HCT116 (cell line): ENCODE measurements at regions not wholly inside any gene's neighbourhood (a gene's known extent, or its start where the extent isn't known, plus 50 kb on each side); places are given as distances from the start of the nearest gene placed in this dataset.

Experiments used
- ATAC-seq: fragments of 200-7000 bp; cut with Tn5 transposase; 2 replicates; pipeline ENCODE4 v1.9.1; 2020; ENCODE audit warnings: mild to moderate bottlenecking, moderate library complexity
- BruUV-seq: library from RNA; stranded (reverse); fragments of 400-500 nt; replicated peaks from 2 replicates; lab custom pipeline; 2021; lab: Mats Ljungman, UMichigan
- CTCF ChIA-PET: fragments of 300-600 bp; sonication (Branson Sonifier 250); formaldehyde crosslinking; loops from one replicate; lab custom pipeline; 2021; ENCODE audit warnings: antibody characterized with exemption; lab: Charles Lee
- POLR2A ChIA-PET: fragments of 300-600, 350-600 bp; sonication (Branson Sonifier 250); formaldehyde crosslinking; loops from one replicate; lab custom pipeline; 2021; ENCODE audit warnings: antibody characterized with exemption; lab: Charles Lee
- RAD21 ChIA-PET, 2 experiments: fragments of 300-600 bp; sonication (Branson Sonifier 250); formaldehyde crosslinking; loops; one replicate each; lab custom pipeline; 2023; ENCODE audit warnings: low total read pairs in 2 of 2; ENCODE audit not compliant: uncharacterized antibody in 2 of 2, unreplicated experiment in 2 of 2, low non-redundant PET in 1 of 2; lab: Charles Lee
- DNase-seq: peaks from one replicate; pipeline ENCODE4 v3.0.0-alpha.2; 2010; ENCODE audit warnings: low read depth, low spot score
- H2AFZ ChIP-seq: fragments of 200-600 bp; shearing (Covaris generic), sonication (generic); 2 replicates; pipeline ENCODE4 v1.6.1; 2017; ENCODE audit warnings: low read depth, mixed run types, mixed read lengths, antibody characterized with exemption, low read length; ENCODE audit not compliant: poor library complexity, severe bottlenecking
- H3K27ac ChIP-seq: 2 replicates; pipeline ENCODE4 v1.5.1; 2012; ENCODE audit warnings: low read depth, low read length
- H3K27me3 ChIP-seq: fragments of 200-600 bp; sonication (generic); 2 replicates; pipeline ENCODE4 v1.6.1; 2016; ENCODE audit warnings: mixed run types, low read length, mixed read lengths; ENCODE audit not compliant: insufficient read depth
- H3K36me3 ChIP-seq, 2 experiments: fragments of 200-500 bp in 1 of 2; fragments of 200-600 bp in 1 of 2; sonication (Bioruptor generic) in 1 of 2; sonication (generic) in 1 of 2; 2 replicates each; pipeline versions ENCODE4 v1.5.1 to v1.6.1; 2014 to 2016; ENCODE audit warnings: low read length in 2 of 2, inconsistent platforms in 1 of 2, mixed read lengths in 1 of 2, mixed run types in 1 of 2; ENCODE audit not compliant: insufficient read depth in 2 of 2, control insufficient read depth in 1 of 2
- H3K4me1 ChIP-seq, 2 experiments: fragments of 200-600 bp in 1 of 2; sonication (generic) in 1 of 2; 2 replicates each; pipeline versions ENCODE4 v1.5.1 to v1.6.1; 2012 to 2017; ENCODE audit warnings: low read length in 2 of 2, inconsistent platforms in 1 of 2, mild to moderate bottlenecking in 1 of 2, mixed read lengths in 1 of 2, mixed run types in 1 of 2, moderate library complexity in 1 of 2; ENCODE audit not compliant: insufficient read depth in 2 of 2, control insufficient read depth in 1 of 2
- H3K4me2 ChIP-seq: fragments of 200-600 bp; sonication (generic); 2 replicates; pipeline ENCODE4 v1.6.1; 2017; ENCODE audit warnings: mixed run types, low read length, mixed read lengths
- H3K4me3 ChIP-seq, 2 experiments: fragments of 200-600 bp in 1 of 2; sonication (generic) in 1 of 2; replicated peaks in 1 of 2; 2 replicates each; pipeline ENCODE4 v1.5.1; 2011 to 2016; ENCODE audit warnings: low read length in 2 of 2, control low read depth in 1 of 2, low read depth in 1 of 2, mild to moderate bottlenecking in 1 of 2, mixed read lengths in 1 of 2, mixed run types in 1 of 2
- H3K79me2 ChIP-seq: fragments of 200-600 bp; sonication (generic); 2 replicates; pipeline ENCODE4 v1.6.1; 2017; ENCODE audit warnings: mild to moderate bottlenecking, mixed run types, low read length, moderate library complexity, mixed read lengths; ENCODE audit not compliant: insufficient read depth
- H3K9ac ChIP-seq: fragments of 200-600 bp; sonication (generic); 2 replicates; pipeline ENCODE4 v1.6.1; 2016; ENCODE audit warnings: low read length, mixed read lengths
- H3K9me2 ChIP-seq: fragments of 200-600 bp; sonication (generic), shearing (Covaris generic); 2 replicates; pipeline ENCODE4 v1.6.1; 2017; ENCODE audit warnings: mixed run types, mild to moderate bottlenecking, moderate library complexity; ENCODE audit not compliant: insufficient read depth
- H3K9me3 ChIP-seq, 2 experiments: fragments of 200-500 bp in 1 of 2; fragments of 200-600 bp in 1 of 2; sonication (Bioruptor generic) in 1 of 2; sonication (generic) in 1 of 2; 2 replicates each; pipeline ENCODE4 v1.6.1; 2014 to 2017; ENCODE audit warnings: low read length in 2 of 2, mixed read lengths in 2 of 2, inconsistent platforms in 1 of 2, low read depth in 1 of 2, mild to moderate bottlenecking in 1 of 2, mixed run types in 1 of 2, moderate library complexity in 1 of 2; ENCODE audit not compliant: control insufficient read depth in 1 of 2, insufficient read depth in 1 of 2
- H4K20me1 ChIP-seq: fragments of 200-600 bp; sonication (generic), shearing (Covaris generic); 2 replicates; pipeline ENCODE4 v1.6.1; 2017; ENCODE audit warnings: mixed run types, mild to moderate bottlenecking, moderate library complexity; ENCODE audit not compliant: insufficient read depth
- CBX3 ChIP-seq: IDR thresholded peaks from 2 replicates; pipeline ENCODE4 v1.6.1; 2012; ENCODE audit warnings: low read depth
- ELF1 ChIP-seq: IDR thresholded peaks from 2 replicates; pipeline ENCODE4 v1.6.1; 2012; ENCODE audit warnings: low read depth, borderline replicate concordance
- POLR2A ChIP-seq: IDR thresholded peaks from 2 replicates; pipeline ENCODE4 v1.7.0; 2011; ENCODE audit warnings: borderline replicate concordance; ENCODE audit not compliant: insufficient read depth, insufficient read length; ENCODE audit errors: extremely low read depth
- RAD21 ChIP-seq: IDR thresholded peaks from 2 replicates; pipeline ENCODE4 v1.6.1; 2012; ENCODE audit warnings: low read depth, mild to moderate bottlenecking
- REST ChIP-seq: IDR thresholded peaks from 2 replicates; pipeline ENCODE4 v1.6.1; 2012; ENCODE audit warnings: low read depth
- SIN3A ChIP-seq: IDR thresholded peaks from 2 replicates; pipeline ENCODE4 v1.6.1; 2012; ENCODE audit warnings: low read depth
- SRF ChIP-seq: IDR thresholded peaks from 2 replicates; pipeline ENCODE4 v1.6.1; 2012; ENCODE audit warnings: low read depth
- ZFX ChIP-seq: fragments of 450-650 bp; IDR thresholded peaks from 2 replicates; pipeline ENCODE4 v1.6.1; 2017
- intact Hi-C: fragments of 100-400 bp; cut with micrococcal nuclease; formaldehyde crosslinking; loops from 2 replicates; pipeline ENCODE4 v1.10.0; 2022

- no peak overlapping the region for H2AFZ ChIP-seq
- H3K27ac ChIP-seq: no peak overlapping the region
- H3K4me2 ChIP-seq: no peak overlapping the region
- H3K79me2 ChIP-seq: no peaks in the 10 kb centered on the region
- TF ChIP-seq SRF (no peak), RAD21 (no peak), POLR2A (no peak)
- H3K9me2 ChIP-seq: no peaks in the 10 kb centered on the region
- H4K20me1 ChIP-seq: no peaks in the 10 kb centered on the region
- ChIA-PET CTCF (no interaction called here), POLR2A (no interaction called here), RAD21 (no interaction called here)
- no peak overlapping the region for H3K9ac ChIP-seq
- H3K36me3 ChIP-seq: no peaks in the 10 kb centered on the region
- H3K9me3 ChIP-seq: 0 out of 4 replicates have a peak, but pooled peaks cover 0 to 6% of the 10 kb centered on the region in 2 experiments
- BruUV-seq: no TSS peak
- DNase-seq (no peak), ATAC-seq (no peak)
- H3K27me3 ChIP-seq: no peaks in the 10 kb centered on the region
- H3K4me1 ChIP-seq: no peaks in the 10 kb centered on the region
- no peak overlapping the region for H3K4me3 ChIP-seq
- intact Hi-C loops: no loop called here
These were observed 194.1 kb upstream of the TENM4 start for GRCh38 chr11:79634905-79635304.

- Histone ChIP-seq H2AFZ (no peak overlapping the region), H3K9ac (no peak overlapping the region), H3K27ac (no peak overlapping the region), H3K9me3 (peaks cover 0 to 8% of the 10 kb centered on the region in 2 experiments; a peak in 1 of 4 replicates), H3K36me3 (no peaks in the 10 kb centered on the region), H3K4me2 (no peak overlapping the region), H3K79me2 (no peaks in the 10 kb centered on the region), H3K27me3 (no peaks in the 10 kb centered on the region), H4K20me1 (no peaks in the 10 kb centered on the region), H3K9me2 (no peaks in the 10 kb centered on the region), H3K4me3 (no peak overlapping the region), H3K4me1 (no peaks in the 10 kb centered on the region)
- no TSS peak for BruUV-seq
- POLR2A ChIA-PET: no interaction called here
- DNase-seq (no peak), ATAC-seq (no peak)
- RAD21 ChIA-PET: no interaction called here
- intact Hi-C loops: no loop called here
- TF ChIP-seq ELF1 (no peak), CBX3 (no peak), REST (no peak), SIN3A (no peak), ZFX (no peak)
- CTCF ChIA-PET: no interaction called here
These were observed 186.5 kb upstream of the TENM4 start for GRCh38 chr11:79627281-79627680.
